Fibroblast of pulmonary artery (primary cell): ENCODE measurements at regions not wholly inside any gene's neighbourhood (a gene's known extent, or its start where the extent isn't known, plus 50 kb on each side); places are given as distances from the start of the nearest gene placed in this dataset.

Experiments used
- DNase-seq: peaks from one replicate; pipeline ENCODE4 v3.0.0-alpha.2; 2010; ENCODE audit warnings: low read depth
- H3K4me3 ChIP-seq: replicated peaks from 2 replicates; pipeline ENCODE4 v1.5.1; 2011; ENCODE audit warnings: low read depth, mild to moderate bottlenecking, control low read depth, low read length, moderate library complexity
- CTCF ChIP-seq: IDR thresholded peaks from 2 replicates; pipeline ENCODE4 v1.5.1; 2011; ENCODE audit warnings: mild to moderate bottlenecking, control low read depth, low read length, inconsistent platforms; ENCODE audit errors: missing control alignments

DNA sequence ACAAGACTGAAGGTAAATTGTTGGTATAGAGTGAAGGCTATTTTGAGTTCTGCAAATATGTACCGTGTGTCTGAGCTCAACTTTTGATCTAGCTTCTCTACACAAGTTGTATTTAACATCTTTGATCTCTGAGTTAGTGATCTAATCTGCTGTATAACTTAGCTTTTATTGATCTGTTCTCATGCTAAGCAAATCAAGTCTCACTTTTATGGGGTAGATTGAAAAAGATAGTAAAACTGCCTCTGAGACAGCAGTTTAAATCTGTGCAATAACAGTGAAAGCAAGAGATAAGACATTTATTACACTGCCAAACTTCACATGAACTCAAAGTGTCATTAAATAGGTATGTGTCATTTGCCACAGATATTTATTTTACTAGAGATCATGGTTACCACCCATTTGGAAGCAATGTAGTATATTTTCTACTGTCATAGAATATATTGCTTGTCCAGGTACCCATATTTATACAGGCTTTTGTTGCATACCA is 477.3 kb downstream of the ISL1 start:
- no peak for TF ChIP-seq CTCF

DNA sequence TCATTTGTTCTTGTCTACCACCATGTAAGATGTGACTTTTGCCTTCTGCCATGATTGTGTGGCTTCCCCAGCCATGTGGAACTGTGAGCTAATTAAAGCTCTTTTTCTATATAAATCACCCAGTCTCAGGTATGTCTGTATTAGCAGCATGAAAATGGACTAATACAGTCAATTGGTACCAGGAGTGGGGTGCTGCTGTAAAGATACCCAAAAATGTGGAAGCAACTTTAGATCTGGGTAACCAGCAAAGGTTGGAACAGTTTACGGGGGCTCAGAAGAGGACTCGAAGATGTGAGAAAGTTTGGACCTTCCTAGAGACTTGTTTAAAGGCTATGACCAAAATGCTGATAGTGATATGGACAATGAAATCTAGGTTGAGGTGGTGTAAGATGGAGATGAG is 488.9 kb downstream of the ISL1 start:
- H3K4me3 ChIP-seq, result no peak overlapping the region
- no peak for DNase-seq
- TF ChIP-seq CTCF, result no peak

More for the DNA sequence above, 477.3 kb downstream of the ISL1 start:
- no peak for DNase-seq
- H3K4me3 ChIP-seq, result no peak overlapping the region

DNA sequence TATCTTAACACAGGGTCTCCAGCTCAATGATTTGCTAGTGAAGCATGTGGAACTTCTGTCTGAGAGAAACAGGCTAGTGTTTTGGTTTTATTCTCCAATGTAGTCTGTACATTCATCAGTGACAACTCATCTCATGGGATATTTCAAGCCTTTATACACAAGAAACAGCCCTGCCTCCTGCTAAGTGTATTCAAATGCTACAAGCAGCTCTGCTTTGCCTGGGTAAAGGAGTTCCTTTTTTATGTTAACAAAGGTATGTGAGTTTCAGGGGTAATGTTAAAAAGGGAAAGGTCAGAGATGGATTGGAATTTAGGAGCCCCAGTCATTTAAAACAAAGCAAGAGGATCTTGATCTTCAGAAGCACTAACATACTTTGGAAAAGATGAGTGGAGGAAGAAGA is 498.7 kb downstream of the ISL1 start:
- no peak for DNase-seq
- no peak for TF ChIP-seq CTCF
- no peak overlapping the region for H3K4me3 ChIP-seq

- DNase-seq, result no peak
- no peak overlapping the region for H3K4me3 ChIP-seq
- TF ChIP-seq CTCF, result no peak
Observed at GRCh38 chr5:51882647-51883046, 499.4 kb downstream of the ISL1 start.

- no peak for TF ChIP-seq CTCF
- no peak for DNase-seq
- H3K4me3 ChIP-seq, result no peak overlapping the region
Observed at GRCh38 chr5:51889703-51890102, 506.5 kb downstream of the ISL1 start.

DNA sequence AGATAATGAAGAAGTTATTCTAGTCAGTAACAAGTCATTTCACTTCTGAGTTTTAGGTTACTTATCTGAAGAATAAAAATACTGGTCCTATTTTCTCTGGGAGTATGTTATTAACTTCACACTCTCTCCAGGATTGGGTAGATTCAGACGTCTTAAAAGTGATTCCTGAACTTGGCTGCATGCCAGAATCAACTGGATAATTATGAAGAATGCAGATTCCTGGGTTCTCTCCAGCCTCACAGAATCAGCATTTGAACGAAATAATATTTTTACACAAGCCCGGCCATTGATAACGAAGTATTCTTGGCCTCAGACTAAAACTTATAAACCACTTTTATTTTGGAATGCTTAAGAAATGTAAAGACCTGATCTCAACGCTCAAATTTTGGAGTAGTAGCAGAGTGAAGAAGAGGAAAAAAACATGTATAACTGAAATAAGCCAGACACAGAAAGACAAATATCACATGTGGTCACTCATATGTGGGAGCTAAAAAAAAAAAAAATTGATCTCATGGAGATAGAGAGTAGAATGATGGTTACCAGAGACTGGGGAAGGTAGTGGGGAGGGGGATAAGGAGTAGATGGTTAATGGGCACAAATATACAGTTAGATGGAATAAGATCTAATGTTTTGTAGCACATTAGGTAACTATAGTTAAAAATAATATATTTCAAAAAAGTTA is 507.3 kb downstream of the ISL1 start:
- no peak for DNase-seq
- no peak for TF ChIP-seq CTCF
- no peak overlapping the region for H3K4me3 ChIP-seq

GRCh38 chr5:51892680-51893079 is 509.4 kb downstream of the ISL1 start:
- no peak for TF ChIP-seq CTCF
- H3K4me3 ChIP-seq, result no peak overlapping the region
- DNase-seq, result no peak
